ENCODE measurements at regions not wholly inside any gene's neighbourhood (a gene's known extent, or its start where the extent isn't known, plus 50 kb on each side); places are given as distances from the start of the nearest gene placed in this dataset.

- H3K9me3 ChIP-seq = no peaks in the 10 kb centered on the region
- no peak overlapping the region for H3K4me3 ChIP-seq
- intact Hi-C loops (cut with DNase I; ENCODE audit: low total_unique reads) = no loop called here
- no peak for TF ChIP-seq CTCF (IDR thresholded peaks at IDR 0.05)
- TF ChIP-seq POLR2A (IDR thresholded peaks at IDR 0.05) = no peak
- TF ChIP-seq POLR2AphosphoS5 (IDR thresholded peaks at IDR 0.05) = no peak
- H3K36me3 ChIP-seq = no peaks in the 10 kb centered on the region
- H3K27me3 ChIP-seq = no peaks in the 10 kb centered on the region
- no peak overlapping the region for H3K27ac ChIP-seq
- no peak for DNase-seq (ENCODE audit: low spot score in 2 of 2)
- H3K4me1 ChIP-seq = no peaks in the 10 kb centered on the region
Measured at GRCh38 chr13:31610270-31610998, 128.9 kb upstream of the RXFP2 start.

DNA sequence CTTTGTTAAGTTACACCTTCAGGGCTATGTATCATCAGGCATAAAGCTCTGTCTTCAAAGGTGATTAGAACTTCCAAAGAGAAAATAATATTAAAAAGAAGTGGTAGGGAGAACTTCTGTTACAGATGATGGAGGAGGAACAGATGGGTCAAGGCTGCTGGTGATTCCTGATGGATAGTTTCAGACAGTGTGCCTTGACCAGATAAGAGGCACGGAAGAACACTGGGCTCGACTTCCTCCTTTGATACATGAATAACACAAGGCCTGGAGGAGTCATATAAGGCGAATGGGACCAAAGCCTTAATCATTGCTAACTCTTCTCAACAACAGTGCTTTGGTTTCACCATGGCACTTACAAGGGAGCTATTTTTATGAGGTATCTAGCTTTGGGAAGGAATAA, 128.1 kb upstream of the RXFP2 start:
- Histone ChIP-seq H3K27ac (no peak overlapping the region), H3K4me3 (no peak overlapping the region), H3K9me3 (no peaks in the 10 kb centered on the region), H3K4me1 (no peaks in the 10 kb centered on the region), H3K36me3 (no peaks in the 10 kb centered on the region), H3K27me3 (no peaks in the 10 kb centered on the region)
- intact Hi-C loops (cut with DNase I; ENCODE audit: low total_unique reads) = no loop called here
- no peak for TF ChIP-seq POLR2A (IDR thresholded peaks at IDR 0.05)
- DNase-seq (ENCODE audit: low spot score in 2 of 2) = no peak

DNA sequence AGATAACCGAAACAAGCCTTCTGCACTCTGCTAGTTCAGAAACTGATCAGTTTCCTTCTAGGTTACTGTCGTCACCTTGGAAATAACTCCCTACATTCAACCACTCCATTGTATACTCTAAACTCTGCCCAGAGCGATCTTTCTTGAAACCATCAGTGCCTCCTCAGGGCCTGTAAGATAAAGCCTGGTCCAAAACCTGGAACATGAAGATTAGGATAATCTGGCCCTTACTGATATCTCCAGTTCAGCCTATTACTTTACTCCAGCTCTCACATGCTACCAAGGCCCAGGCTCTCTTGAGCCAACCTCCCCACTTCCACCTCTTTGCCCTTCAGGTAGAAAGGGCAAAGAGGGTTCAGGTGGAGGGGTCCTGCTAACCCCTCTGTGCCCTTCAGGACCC, 125.3 kb upstream of the RXFP2 start:
- Histone ChIP-seq H3K27me3 (no peaks in the 10 kb centered on the region), H3K9me3 (no peaks in the 10 kb centered on the region), H3K4me3 (no peak overlapping the region), H3K4me1 (no peaks in the 10 kb centered on the region), H3K27ac (no peak overlapping the region), H3K36me3 (no peaks in the 10 kb centered on the region)
- intact Hi-C loops (cut with DNase I; ENCODE audit: low total_unique reads) = no loop called here
- DNase-seq (ENCODE audit: low spot score in 2 of 2) = no peak
- TF ChIP-seq POLR2AphosphoS5 (IDR thresholded peaks at IDR 0.05) (no peak), CTCF (IDR thresholded peaks at IDR 0.05) (no peak), POLR2A (IDR thresholded peaks at IDR 0.05) (no peak)

DNA sequence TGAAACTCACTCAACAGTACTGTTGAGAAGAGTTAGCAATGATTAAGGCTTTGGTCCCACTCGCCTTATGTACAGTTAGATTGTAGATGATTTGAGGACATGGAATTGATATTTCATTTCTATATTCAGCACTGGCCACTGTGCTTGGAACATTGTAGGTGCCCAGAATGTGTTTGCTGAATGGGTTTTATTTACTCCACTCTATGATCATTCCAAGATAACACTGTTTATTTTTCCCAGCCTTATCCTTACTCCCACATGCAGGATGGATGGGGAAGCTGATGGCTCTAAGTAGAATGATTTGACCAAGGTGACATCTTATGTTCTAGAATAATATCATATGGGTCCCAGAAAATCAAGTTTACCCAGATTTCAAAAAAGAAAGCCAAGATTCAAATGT, 124.6 kb upstream of the RXFP2 start:
- no peak for DNase-seq (ENCODE audit: low spot score in 2 of 2)
- Histone ChIP-seq H3K4me1 (no peaks in the 10 kb centered on the region), H3K27ac (no peak overlapping the region), H3K4me3 (no peak overlapping the region), H3K27me3 (no peaks in the 10 kb centered on the region), H3K36me3 (no peaks in the 10 kb centered on the region), H3K9me3 (no peaks in the 10 kb centered on the region)
- intact Hi-C loops (cut with DNase I; ENCODE audit: low total_unique reads) = no loop called here
- TF ChIP-seq POLR2A (IDR thresholded peaks at IDR 0.05) (no peak), POLR2AphosphoS5 (IDR thresholded peaks at IDR 0.05) (no peak), CTCF (IDR thresholded peaks at IDR 0.05) (no peak)

DNA sequence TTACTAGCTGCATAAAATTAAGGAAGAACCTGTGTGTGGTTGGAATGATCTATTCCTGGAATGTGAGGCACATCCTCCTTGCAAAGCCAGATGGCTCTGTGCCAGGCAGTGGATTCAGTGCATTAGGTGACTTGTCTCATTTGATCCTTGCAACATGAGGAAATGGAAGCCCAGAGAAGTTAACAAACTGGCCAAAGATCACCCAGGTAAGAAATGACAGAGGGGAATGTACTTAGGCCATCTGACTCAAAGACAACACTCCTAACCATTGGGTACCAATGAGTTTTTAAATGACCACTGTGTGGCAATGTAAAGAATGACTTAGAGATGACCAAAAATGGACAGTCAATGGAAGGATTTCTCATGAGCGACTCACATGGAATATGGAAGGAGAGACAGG, 114.2 kb upstream of the RXFP2 start:
- Histone ChIP-seq H3K4me1 (no peaks in the 10 kb centered on the region), H3K9me3 (no peaks in the 10 kb centered on the region), H3K27ac (no peak overlapping the region), H3K27me3 (no peaks in the 10 kb centered on the region), H3K4me3 (no peak overlapping the region), H3K36me3 (no peaks in the 10 kb centered on the region)
- intact Hi-C loops (cut with DNase I; ENCODE audit: low total_unique reads) = no loop called here
- DNase-seq (ENCODE audit: low spot score in 2 of 2) = peak in 1 of 2 donors; percentile 20
- TF ChIP-seq CTCF (IDR thresholded peaks at IDR 0.05) (no peak), POLR2A (IDR thresholded peaks at IDR 0.05) (no peak), POLR2AphosphoS5 (IDR thresholded peaks at IDR 0.05) (no peak)

Data from breast epithelium (tissue), 4 donors.